GM18909 (cell line): ENCODE measurements at regions not wholly inside any gene's neighbourhood (a gene's known extent, or its start where the extent isn't known, plus 50 kb on each side); places are given as distances from the start of the nearest gene placed in this dataset.

Experiments used
- ATAC-seq: cut with Tn5 transposase; IDR thresholded peaks from one replicate; pipeline ENCODE4 v1.9.1; 2021; ENCODE audit warnings: mild to moderate bottlenecking; ENCODE audit not compliant: unreplicated experiment, poor library complexity

GRCh38 chr10:78397786-78398185 is 364.1 kb downstream of the RPS24 start:
- no peak for ATAC-seq

- ATAC-seq = no peak
Observed at GRCh38 chr10:78398382-78398781, 364.7 kb downstream of the RPS24 start.

DNA sequence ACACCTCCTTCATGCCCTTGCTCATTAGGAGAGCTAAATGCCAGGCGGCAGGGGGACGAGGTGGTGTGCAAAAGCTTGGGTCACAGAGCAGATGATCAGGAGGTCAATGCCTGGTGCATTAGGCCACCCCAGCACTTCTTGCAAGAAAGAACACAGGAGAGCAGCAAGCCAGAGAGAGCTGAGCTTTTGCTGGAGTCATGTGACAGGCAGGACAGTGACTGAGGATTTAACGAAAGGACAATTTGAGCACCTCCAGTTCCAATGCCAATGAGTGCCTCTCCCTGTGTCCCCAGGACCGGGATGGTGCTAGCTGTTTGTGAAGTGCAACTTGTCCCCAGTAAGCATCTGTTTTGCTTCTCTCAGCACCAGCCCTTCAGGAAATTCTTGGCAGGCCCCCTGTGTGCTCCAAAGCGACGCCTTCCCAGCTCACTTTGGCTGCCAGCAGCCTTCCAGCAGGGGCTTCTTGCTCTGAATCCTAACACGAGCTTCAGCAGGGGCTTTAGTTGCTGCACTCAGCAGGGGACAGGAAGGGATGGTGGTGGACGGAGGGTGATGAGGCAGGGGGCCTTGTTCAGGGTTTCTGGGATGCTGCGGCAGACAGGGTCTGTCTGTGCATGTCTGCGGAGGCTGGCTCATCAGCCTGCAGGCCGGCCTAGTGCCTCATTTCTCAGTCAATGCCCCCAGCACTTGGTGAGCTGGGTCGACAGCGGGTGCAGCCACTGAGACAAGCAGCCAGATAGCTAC is 368.1 kb downstream of the RPS24 start:
- ATAC-seq = no peak

DNA sequence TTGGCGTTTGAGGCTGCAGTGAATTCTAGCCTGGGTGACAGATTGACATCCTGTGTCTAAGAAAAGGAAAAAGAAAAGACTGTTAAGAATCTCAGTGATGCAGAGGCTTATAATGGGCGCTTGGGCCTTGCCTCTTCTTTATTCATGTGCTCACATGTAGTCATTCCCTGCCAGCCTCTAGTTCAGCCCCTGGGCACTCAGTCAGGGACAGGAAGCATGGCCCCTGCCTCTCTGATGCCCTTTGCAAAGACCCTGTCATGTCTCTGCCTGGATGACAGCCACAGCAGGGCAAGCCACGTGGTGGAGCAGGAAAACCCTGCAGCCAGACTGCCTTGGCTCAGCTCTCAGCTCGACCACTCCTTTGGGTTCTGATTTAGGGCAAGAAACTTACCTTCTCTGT is 368.9 kb downstream of the RPS24 start:
- ATAC-seq = no peak

GRCh38 chr10:78403781-78404180 is 370.1 kb downstream of the RPS24 start:
- no peak for ATAC-seq

DNA sequence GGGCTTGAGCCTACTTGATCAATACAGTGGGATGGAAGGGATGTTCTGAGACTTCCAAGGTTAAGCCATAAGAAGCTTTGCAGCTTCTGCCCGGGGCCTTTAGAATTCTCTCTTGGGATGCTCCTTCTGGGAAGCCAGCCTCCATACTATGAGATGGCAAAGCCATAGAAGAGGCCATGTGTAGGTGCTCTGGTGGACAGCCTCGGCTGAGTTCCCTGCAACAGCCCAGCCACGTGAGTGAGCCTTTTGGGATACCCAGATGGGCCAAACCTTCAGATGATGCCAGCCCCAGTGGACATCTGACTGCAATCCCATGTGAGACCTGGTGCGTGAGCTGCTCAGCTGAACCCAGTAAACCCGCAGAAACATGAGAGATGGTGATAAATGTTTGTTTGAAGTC is 370.6 kb downstream of the RPS24 start:
- no peak for ATAC-seq

DNA sequence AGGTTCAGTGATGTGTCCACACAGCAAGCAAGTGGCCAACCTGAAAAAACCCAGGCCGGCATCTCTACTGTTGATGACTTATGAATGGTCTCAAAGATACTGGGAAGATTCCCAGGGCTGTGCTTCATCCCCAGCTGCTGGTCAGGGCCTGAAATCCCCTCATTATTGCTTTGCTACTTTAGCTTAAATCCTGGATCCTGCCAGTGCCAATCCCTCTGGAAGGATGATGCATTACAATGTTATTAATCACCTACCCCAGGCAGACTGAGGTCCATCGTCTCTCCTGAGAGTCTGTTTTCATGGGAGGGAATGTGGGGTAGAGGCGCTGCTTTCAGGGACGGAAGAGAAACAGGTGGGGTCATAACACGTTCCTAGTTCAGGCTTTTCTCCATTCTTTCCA is 371.6 kb downstream of the RPS24 start:
- no peak for ATAC-seq

GRCh38 chr10:78405736-78406135 is 372.1 kb downstream of the RPS24 start:
- ATAC-seq = no peak

DNA sequence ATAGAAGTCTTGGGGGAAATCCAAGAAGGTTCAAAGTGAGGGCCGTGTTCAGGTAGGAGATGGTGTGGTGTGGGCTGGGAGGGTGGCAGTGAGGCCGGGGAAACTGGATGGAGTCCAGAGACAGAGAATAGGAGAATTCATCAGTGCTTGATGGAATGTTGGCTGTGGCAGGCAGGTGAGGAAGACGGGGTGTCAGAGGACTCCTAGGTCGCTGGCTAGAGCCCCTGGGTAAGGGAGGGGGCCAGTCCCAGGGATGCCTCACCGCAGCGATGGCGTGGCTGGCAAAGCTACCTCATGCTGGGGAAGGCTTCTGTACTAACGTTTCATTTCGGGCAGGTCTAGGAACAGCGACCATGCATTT is 373.0 kb downstream of the RPS24 start:
- no peak for ATAC-seq

DNA sequence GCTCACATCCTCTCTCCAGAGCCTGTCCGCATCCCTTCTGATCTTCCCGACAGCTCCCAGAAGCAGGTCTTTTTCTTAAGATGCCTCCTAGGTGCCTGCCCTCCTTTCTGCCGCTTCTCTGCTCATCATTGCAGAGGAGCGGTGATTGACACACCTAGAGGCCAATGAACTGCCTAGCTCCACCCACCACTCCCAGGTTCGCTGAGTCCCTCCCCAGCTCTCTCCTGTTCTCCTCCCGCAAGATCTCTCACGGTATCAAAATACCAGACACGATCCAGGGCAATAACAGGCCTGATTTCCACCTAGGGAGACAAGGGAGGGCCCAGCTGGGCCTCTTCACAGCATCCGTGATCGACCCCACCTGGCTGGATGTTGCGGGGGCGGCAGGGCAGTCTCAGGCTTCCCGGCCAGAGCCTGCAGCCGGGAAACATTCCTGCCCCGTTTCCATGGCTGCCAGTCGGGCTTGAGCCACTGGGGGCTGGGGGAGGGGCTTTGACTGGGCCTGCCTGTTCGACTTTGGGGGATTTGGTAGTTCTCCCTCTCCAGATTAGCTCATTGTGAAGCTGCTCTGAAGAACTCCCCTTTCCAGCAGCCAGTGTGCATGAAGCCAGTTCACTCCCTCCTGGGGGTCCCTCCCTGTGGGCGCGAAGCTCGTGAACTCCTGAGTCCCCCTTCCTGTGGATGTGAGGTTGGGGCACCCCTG is 373.5 kb downstream of the RPS24 start:
- no peak for ATAC-seq

- no peak for ATAC-seq
Observed at GRCh38 chr10:78407966-78408365, 374.3 kb downstream of the RPS24 start.

GRCh38 chr10:78408671-78409472 is 375.2 kb downstream of the RPS24 start:
- ATAC-seq = no peak

DNA sequence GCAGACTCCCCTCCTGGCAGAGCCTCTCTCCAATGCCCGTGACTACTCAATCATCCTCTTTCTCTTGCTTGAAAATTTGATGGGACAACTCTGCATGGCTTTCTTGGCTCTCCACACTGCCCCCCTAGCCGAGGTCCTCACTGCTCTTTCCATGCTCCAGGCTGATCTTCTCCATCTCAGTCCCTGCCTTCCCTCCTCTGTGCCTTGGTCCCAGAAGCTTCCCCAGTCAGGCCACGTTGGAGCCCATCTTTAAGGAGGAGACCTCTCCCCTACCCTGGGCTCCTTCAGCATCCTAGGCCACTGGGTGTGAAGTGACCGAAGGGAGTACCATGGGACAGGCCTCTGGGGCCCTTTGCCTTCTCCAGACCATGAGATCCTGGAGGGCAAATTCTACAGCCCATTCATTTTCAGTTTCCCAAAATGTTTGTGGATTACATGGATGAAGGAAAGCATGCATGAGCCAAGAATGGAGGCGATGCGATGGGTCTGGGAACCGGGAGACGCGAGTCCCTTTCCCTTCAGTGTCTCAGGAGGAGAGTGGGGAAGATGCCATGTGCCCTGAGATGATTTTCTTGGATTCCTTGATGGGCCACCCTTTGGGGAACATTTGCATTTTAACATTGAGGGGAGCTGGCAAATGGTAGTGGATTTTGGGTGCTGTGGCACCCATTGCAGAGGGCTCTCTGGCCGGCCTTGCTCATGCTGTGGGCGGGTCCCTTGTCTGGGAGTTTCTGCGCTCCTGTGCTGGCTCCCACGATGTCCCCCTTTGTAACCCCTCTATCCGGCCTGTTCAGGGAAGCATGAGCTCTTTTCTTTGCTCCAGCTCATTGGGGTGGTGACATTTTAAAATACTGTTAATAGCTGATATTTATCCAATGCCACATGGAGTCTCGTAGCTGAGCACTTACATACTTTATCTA is 376.6 kb downstream of the RPS24 start:
- no peak for ATAC-seq

GRCh38 chr10:78411716-78412115 is 378.1 kb downstream of the RPS24 start:
- ATAC-seq = no peak

DNA sequence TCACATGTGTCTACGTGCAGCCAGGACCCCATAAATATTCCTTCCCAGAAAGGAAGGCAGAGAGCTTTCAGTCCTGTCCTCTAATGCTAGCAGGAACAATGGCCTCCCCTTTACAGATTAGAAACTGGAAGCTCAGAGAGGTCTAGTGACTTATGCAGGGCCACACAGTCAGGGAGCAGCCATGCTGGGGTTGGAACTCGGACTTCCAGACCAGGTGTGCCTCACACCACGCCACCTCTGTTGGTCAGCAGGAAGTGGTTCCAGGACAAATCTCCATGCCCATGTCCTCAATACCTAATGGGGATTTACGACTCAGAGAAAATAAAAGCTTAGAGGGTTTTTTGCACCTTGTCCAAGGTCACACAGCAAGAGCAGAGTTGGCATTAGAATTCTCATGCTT is 378.9 kb downstream of the RPS24 start:
- ATAC-seq = no peak

DNA sequence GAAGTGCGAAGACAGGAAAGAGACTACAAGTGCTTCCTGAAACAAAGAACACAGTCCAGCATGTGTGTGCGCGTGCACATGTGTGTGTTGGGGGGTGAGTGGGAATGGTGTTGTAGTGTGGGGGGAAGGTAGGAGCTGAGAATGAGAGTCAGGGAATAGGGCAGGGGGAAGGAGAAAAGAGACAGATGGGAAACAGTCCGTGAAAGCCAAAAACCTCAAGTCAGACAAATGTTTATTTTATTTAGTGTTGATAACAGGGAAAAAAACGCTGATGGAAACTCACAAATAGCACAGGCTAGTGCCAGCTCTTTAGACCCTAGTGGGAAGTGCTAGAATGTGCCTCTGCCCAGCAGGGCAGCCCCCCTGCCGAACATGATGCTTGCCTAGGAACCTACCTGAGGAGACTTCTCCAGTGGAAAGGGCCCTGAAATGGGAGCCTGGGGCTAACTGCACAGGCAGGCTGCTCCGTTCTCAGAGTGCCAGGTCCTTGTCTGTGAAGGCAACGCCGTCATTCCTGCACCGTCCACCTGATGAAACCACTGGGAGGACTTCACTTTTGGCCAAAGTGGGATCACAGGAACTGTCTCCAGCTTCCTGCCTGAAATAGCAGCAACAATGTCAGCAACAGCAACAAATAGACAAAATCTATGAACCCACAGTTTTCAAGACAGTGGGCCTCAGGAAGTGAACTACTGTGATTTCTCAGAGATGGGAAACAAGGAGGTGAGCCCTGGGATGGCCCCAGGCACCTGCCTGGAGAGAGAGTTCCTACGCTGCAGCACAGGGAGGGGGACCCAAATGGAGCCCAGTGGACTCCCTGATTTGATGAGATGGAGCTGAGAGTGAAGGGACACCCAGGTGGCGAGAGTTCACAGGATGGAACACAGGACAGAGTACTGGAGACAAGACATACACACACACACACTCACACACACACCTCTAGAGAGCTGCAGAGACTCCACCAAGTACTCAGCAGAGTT is 379.7 kb downstream of the RPS24 start:
- no peak for ATAC-seq

DNA sequence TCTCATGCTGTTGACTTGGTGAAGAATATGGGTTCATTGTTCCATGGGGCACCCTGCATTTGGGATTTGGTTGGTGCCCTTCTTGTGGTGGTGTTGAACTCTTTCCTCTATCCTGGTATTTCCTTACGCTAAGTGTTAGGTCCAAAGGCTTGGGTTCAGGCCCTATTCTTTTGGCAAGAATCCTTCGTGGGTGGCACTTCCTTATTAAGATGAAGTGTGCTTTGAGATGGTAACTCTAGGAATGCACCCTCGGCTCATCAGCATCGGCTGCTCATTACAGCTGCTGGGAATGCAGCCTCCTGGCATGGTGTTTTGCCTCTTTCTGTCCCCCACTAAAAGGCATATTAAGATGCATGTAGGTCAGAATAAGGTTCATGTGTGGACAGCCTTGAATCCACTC is 380.7 kb downstream of the RPS24 start:
- no peak for ATAC-seq

GRCh38 chr10:78415111-78415510 is 381.4 kb downstream of the RPS24 start:
- ATAC-seq = no peak
